GM12878 (cell line): ENCODE measurements at regions not wholly inside any gene's neighbourhood (a gene's known extent, or its start where the extent isn't known, plus 50 kb on each side); places are given as distances from the start of the nearest gene placed in this dataset.

Source experiments
- ATAC-seq: fragments of 200-7000 bp; cut with Tn5 transposase; 3 replicates; pipeline ENCODE4 v1.9.1; 2020; ENCODE audit warnings: mild to moderate bottlenecking, moderate library complexity
- BruUV-seq: library from RNA; stranded (reverse); fragments of 400-500 nt; replicated peaks from 2 replicates; lab custom pipeline; 2021; lab: Mats Ljungman, UMichigan
- CTCF ChIA-PET: fragments of 300-600 bp; sonication (Branson Sonifier 250); formaldehyde crosslinking; extraction: SDS; loops from one replicate; lab custom pipeline; 2021; ENCODE audit warnings: inconsistent platforms; lab: Yijun Ruan, JAX
- POLR2A ChIA-PET: fragments of 350-600 bp; formaldehyde crosslinking; extraction: SDS; loops from one replicate; lab custom pipeline; 2021; ENCODE audit warnings: inconsistent platforms; lab: Charles Lee
- RAD21 ChIA-PET: fragments of 300-600 bp; sonication (Branson Sonifier 250); formaldehyde crosslinking; loops from one replicate; lab custom pipeline; 2023; ENCODE audit warnings: antibody characterized with exemption; ENCODE audit not compliant: unreplicated experiment; lab: Charles Lee
- SMC1A ChIA-PET: fragments of 300-600 bp; sonication (Branson Sonifier 250); formaldehyde crosslinking; loops from one replicate; lab custom pipeline; 2023; ENCODE audit not compliant: unreplicated experiment, uncharacterized antibody; lab: Charles Lee
- DNase-seq: peaks from one replicate; pipeline ENCODE4 v3.0.0-alpha.2; 2011; ENCODE audit warnings: low read depth, low spot score
- FAIRE-seq: peaks from 3 replicates; lab custom pipeline; 2011; peaks lifted over from hg19 to GRCh38; lab: Jason Lieb, UNC
- H2AFZ ChIP-seq: 2 replicates; pipeline ENCODE4 v1.6.0; 2011; ENCODE audit warnings: low read depth, low read length, control low read depth; ENCODE audit not compliant: control insufficient read depth
- H3K27ac ChIP-seq: 2 replicates; pipeline ENCODE4 v1.5.1; 2011; ENCODE audit warnings: control low read depth; ENCODE audit not compliant: control insufficient read depth, insufficient read depth
- H3K27me3 ChIP-seq, 2 experiments: replicated peaks in 1 of 2; 2 replicates each; pipeline versions ENCODE4 v1.6.0 to v1.6.1; 2011; ENCODE audit warnings: low read length in 1 of 2; ENCODE audit not compliant: control insufficient read depth in 2 of 2, insufficient read depth in 2 of 2
- H3K36me3 ChIP-seq, 2 experiments: 2 replicates each; pipeline ENCODE4 v1.5.1; 2011; ENCODE audit warnings: low read length in 1 of 2; ENCODE audit not compliant: control insufficient read depth in 2 of 2, insufficient read depth in 2 of 2
- H3K4me1 ChIP-seq: 2 replicates; pipeline ENCODE4 v1.6.1; 2011; ENCODE audit warnings: mild to moderate bottlenecking, low read length, moderate library complexity, mixed read lengths; ENCODE audit not compliant: control insufficient read depth, insufficient read depth
- H3K4me2 ChIP-seq: 2 replicates; pipeline ENCODE4 v1.6.0; 2011; ENCODE audit warnings: control low read depth; ENCODE audit not compliant: control insufficient read depth, insufficient read depth
- H3K4me3 ChIP-seq: fragments of 200-600 bp; sonication (generic); 2 replicates; pipeline ENCODE4 v1.5.1; 2016
- H3K79me2 ChIP-seq: 2 replicates; pipeline ENCODE4 v1.6.0; 2011; ENCODE audit warnings: low read length; ENCODE audit not compliant: control insufficient read depth, insufficient read depth
- H3K9ac ChIP-seq: 2 replicates; pipeline ENCODE4 v1.8.0; 2011; ENCODE audit warnings: low read length, control low read depth, mixed read lengths; ENCODE audit not compliant: control insufficient read depth, insufficient read depth
- H3K9me3 ChIP-seq: replicated peaks from 3 replicates; pipeline ENCODE4 v1.5.1; 2011; ENCODE audit warnings: mild to moderate bottlenecking, low read length; ENCODE audit not compliant: control insufficient read depth, insufficient read depth
- H4K20me1 ChIP-seq: 2 replicates; pipeline ENCODE4 v1.6.0; 2011; ENCODE audit not compliant: control insufficient read depth, insufficient read depth
- CHD1 ChIP-seq: IDR thresholded peaks from 2 replicates; pipeline ENCODE4 v1.6.1; 2012; ENCODE audit warnings: low read depth, low read length, improper control_type of control experiment
- DPF2 ChIP-seq: fragments of 450-650 bp; IDR thresholded peaks from 2 replicates; pipeline ENCODE4 v1.6.1; 2017; ENCODE audit warnings: mild to moderate bottlenecking
- EED ChIP-seq: sonication (generic); IDR thresholded peaks from 2 replicates; pipeline ENCODE4 v1.6.1; 2016; ENCODE audit warnings: antibody characterized with exemption, low read depth
- EZH2 ChIP-seq: IDR thresholded peaks from 2 replicates; pipeline ENCODE4 v1.6.1; 2012; ENCODE audit warnings: low read depth, mild to moderate bottlenecking, control low read depth, inconsistent platforms, low read length, borderline replicate concordance; ENCODE audit not compliant: control insufficient read depth
- FOXK2 ChIP-seq: fragments of 450-650 bp; IDR thresholded peaks from 2 replicates; pipeline ENCODE4 v1.6.1; 2017; ENCODE audit warnings: mild to moderate bottlenecking, moderate library complexity
- HDAC6 ChIP-seq: fragments of 200-600 bp; sonication (generic); IDR thresholded peaks from one replicate; pipeline ENCODE4 v1.8.0; 2017; ENCODE audit warnings: antibody characterized with exemption; ENCODE audit not compliant: unreplicated experiment
- JUNB ChIP-seq: IDR thresholded peaks from 2 replicates; pipeline ENCODE4 v1.6.1; 2016; ENCODE audit warnings: antibody characterized with exemption, mild to moderate bottlenecking
- NFYA ChIP-seq: IDR thresholded peaks from 2 replicates; pipeline ENCODE4 v1.6.1; 2011; ENCODE audit warnings: low read depth, mild to moderate bottlenecking, low read length, improper control_type of control experiment, borderline replicate concordance
- NR2F1 ChIP-seq: fragments of 450-650 bp; conservative IDR thresholded peaks from 2 replicates; pipeline ENCODE4 v1.6.1; 2017; ENCODE audit warnings: mild to moderate bottlenecking
- PML ChIP-seq: IDR thresholded peaks from 2 replicates; pipeline ENCODE4 v1.6.1; 2012; ENCODE audit warnings: low read length, inconsistent platforms
- RBBP5 ChIP-seq: fragments of 200-600 bp; sonication (generic); conservative IDR thresholded peaks from 2 replicates; pipeline ENCODE4 v1.6.1; 2016
- RCOR1 ChIP-seq: conservative IDR thresholded peaks from 2 replicates; pipeline ENCODE4 v1.6.1; 2012; ENCODE audit warnings: low read depth, low read length, improper control_type of control experiment
- SREBF1 ChIP-seq: IDR thresholded peaks from 2 replicates; pipeline ENCODE4 v1.6.1; 2012; ENCODE audit warnings: mild to moderate bottlenecking, low read length
- SREBF2 ChIP-seq: IDR thresholded peaks from 2 replicates; pipeline ENCODE4 v1.6.1; 2012; ENCODE audit warnings: mild to moderate bottlenecking, low read length
- SRF ChIP-seq, 2 experiments: IDR thresholded peaks; 2 replicates each; pipeline ENCODE4 v1.6.1; 2011; ENCODE audit warnings: low read depth in 2 of 2, low read length in 2 of 2, mild to moderate bottlenecking in 1 of 2, moderate library complexity in 1 of 2
- TCF3 ChIP-seq: IDR thresholded peaks from 2 replicates; pipeline ENCODE4 v1.6.1; 2012; ENCODE audit warnings: low read depth, mild to moderate bottlenecking, low read length, borderline replicate concordance; ENCODE audit not compliant: insufficient read depth
- ZNF217 ChIP-seq: fragments of 450-650 bp; IDR thresholded peaks from 2 replicates; pipeline ENCODE4 v1.6.1; 2017; ENCODE audit warnings: antibody characterized with exemption, mild to moderate bottlenecking
- ZNF384 ChIP-seq: IDR thresholded peaks from 2 replicates; pipeline ENCODE4 v1.6.1; 2012; ENCODE audit warnings: low read depth, mild to moderate bottlenecking, low read length, improper control_type of control experiment, borderline replicate concordance
- WGBS: methylation state at CpG from one replicate; pipeline ENCODE4 v1.1.6; 2016; ENCODE audit warnings: low lambda C conversion rate; ENCODE audit not compliant: insufficient replicate concordance, insufficient coverage; ENCODE audit errors: missing lambda C conversion rate; 5-methylcytosine and 5-hydroxymethylcytosine counted together
- in situ Hi-C: fragments of 300-500 bp; cut with MboI; formaldehyde crosslinking; loops from 9 replicates; pipeline ENCODE4 v1.14.3; 2018; ENCODE audit warnings: mixed read lengths
- intact Hi-C: fragments of 100-400 bp; cut with micrococcal nuclease; formaldehyde crosslinking; loops from one replicate; pipeline ENCODE4 v1.14.2; 2022; ENCODE audit not compliant: unreplicated experiment
- TF ChIP-seq, protein P1 (sequence below): IDR thresholded peaks from 2 replicates; pipeline ENCODE4 v1.6.1; 2012; ENCODE audit warnings: low read length, inconsistent platforms
- TF ChIP-seq, protein P2 (sequence below): IDR thresholded peaks from 2 replicates; pipeline ENCODE4 v1.6.1; 2011; ENCODE audit warnings: borderline replicate concordance, low read depth, mild to moderate bottlenecking, moderate library complexity, low read length; ENCODE audit not compliant: insufficient read depth, poor library complexity, severe bottlenecking

DNA sequence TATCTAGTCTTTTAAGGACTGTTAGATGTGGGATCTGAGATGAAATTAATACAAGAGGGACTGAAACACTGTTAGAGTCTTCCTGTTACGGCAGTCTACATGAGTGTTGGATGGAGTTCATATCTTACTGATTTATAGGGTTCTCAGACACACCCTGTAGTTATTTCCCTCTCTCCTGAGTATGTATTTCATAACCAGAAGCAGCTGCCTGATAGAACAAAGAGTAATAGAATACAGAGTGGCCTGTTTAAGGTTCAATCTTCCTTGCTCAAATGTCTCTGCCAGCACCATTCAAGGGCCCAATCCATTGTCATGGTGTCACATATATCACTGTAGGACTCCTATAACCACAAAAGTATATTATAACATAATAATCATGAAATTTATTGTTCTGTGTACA lies 1229.1 kb upstream of the ACVR2A start:
- BruUV-seq = no TSS peak
- H3K4me1 ChIP-seq = no peaks in the 10 kb centered on the region
- intact Hi-C loops (no loop called here), in situ Hi-C loops (no loop called here)
- H3K27ac ChIP-seq = no peak overlapping the region
- TF ChIP-seq NR2F1 (no peak), EZH2 (no peak), CHD1 (no peak), SREBF1 (no peak), ZNF384 (no peak), SREBF2 (no peak), FOXK2 (no peak), HDAC6 (no peak), RBBP5 (no peak), NFYA (no peak)
- POLR2A ChIA-PET = no interaction called here
- SMC1A ChIA-PET = interaction anchor here (1.6 kb wide), 1 partner anchor 13 kb away, joined by 3 read pairs; no protein-coding TSS in a partner anchor
- H3K9me3 ChIP-seq = no peaks in the 10 kb centered on the region
- H3K4me2 ChIP-seq = no peak overlapping the region
- no peaks in the 10 kb centered on the region for H3K27me3 ChIP-seq
- RAD21 ChIA-PET = no interaction called here
- no peaks in the 10 kb centered on the region for H3K79me2 ChIP-seq
- H3K36me3 ChIP-seq = no peaks in the 10 kb centered on the region
- H2AFZ ChIP-seq = no peak overlapping the region
- H4K20me1 ChIP-seq = no peaks in the 10 kb centered on the region
- WGBS = 0% methylated on average over 1 of the region's 1 CpG
- CTCF ChIA-PET = no interaction called here
- no peak overlapping the region for H3K9ac ChIP-seq
- no peak for DNase-seq
- no peak overlapping the region for H3K4me3 ChIP-seq
- no peak for ATAC-seq
- no peak for FAIRE-seq

DNA sequence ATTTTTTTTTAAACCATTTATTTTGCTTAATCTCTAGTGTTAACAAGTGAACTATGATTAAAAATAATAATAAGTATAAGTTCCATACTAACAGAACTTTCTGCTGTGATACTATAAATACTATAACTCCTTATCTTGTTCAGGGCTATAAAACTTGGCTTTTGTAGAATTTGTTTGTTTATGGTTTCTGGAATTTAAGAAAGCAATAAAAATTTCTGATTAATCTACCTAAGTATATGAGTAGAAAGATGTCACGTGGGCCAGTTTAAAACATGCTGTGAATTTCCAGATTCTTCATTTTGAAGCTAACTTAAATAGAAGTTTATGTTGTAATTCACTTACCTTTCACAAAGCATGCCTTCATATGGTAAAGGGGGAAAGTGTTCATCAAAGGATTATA lies 1236.3 kb upstream of the ACVR2A start:
- Histone ChIP-seq H3K27me3 (no peaks in the 10 kb centered on the region), H3K79me2 (no peaks in the 10 kb centered on the region), H3K9me3 (no peaks in the 10 kb centered on the region), H4K20me1 (no peaks in the 10 kb centered on the region), H3K4me2 (no peak overlapping the region), H3K9ac (no peak overlapping the region), H3K4me1 (no peaks in the 10 kb centered on the region), H2AFZ (no peak overlapping the region), H3K27ac (no peak overlapping the region), H3K36me3 (no peaks in the 10 kb centered on the region), H3K4me3 (no peak overlapping the region)
- BruUV-seq = no TSS peak
- POLR2A ChIA-PET = no interaction called here
- RAD21 ChIA-PET = no interaction called here
- no peak for ATAC-seq
- 0% methylated on average over 1 of the region's 1 CpG for WGBS
- no peak for FAIRE-seq
- intact Hi-C loops (no loop called here), in situ Hi-C loops (no loop called here)
- CTCF ChIA-PET = no interaction called here
- SMC1A ChIA-PET = no interaction called here
- DNase-seq = no peak
- TF ChIP-seq TCF3 (no peak), ZNF217 (no peak), DPF2 (no peak), PML (no peak), SRF (IDR thresholded peaks at IDR 0.05; ENCODE audit: low read depth in 2 of 2, low read length in 2 of 2) (no peak), SREBF2 (no peak), JUNB (no peak), EED (no peak), RCOR1 (no peak)
- TF ChIP-seq, protein P1, sequence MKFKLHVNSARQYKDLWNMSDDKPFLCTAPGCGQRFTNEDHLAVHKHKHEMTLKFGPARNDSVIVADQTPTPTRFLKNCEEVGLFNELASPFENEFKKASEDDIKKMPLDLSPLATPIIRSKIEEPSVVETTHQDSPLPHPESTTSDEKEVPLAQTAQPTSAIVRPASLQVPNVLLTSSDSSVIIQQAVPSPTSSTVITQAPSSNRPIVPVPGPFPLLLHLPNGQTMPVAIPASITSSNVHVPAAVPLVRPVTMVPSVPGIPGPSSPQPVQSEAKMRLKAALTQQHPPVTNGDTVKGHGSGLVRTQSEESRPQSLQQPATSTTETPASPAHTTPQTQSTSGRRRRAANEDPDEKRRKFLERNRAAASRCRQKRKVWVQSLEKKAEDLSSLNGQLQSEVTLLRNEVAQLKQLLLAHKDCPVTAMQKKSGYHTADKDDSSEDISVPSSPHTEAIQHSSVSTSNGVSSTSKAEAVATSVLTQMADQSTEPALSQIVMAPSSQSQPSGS = no peak
- TF ChIP-seq, protein P2, sequence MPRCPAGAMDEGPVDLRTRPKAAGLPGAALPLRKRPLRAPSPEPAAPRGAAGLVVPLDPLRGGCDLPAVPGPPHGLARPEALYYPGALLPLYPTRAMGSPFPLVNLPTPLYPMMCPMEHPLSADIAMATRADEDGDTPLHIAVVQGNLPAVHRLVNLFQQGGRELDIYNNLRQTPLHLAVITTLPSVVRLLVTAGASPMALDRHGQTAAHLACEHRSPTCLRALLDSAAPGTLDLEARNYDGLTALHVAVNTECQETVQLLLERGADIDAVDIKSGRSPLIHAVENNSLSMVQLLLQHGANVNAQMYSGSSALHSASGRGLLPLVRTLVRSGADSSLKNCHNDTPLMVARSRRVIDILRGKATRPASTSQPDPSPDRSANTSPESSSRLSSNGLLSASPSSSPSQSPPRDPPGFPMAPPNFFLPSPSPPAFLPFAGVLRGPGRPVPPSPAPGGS = no peak
